ENCODE measurements at regions not wholly inside any gene's neighbourhood (a gene's known extent, or its start where the extent isn't known, plus 50 kb on each side); places are given as distances from the start of the nearest gene placed in this dataset.
"Not testable (repeated sequence)": the region's sequence is repeated elsewhere in the genome, so short reads cannot be mapped to it uniquely, and the experiment has no call there.

- no peak overlapping the region for H3K27ac Mint-ChIP-seq (ENCODE audit: unreplicated experiment)
- no peaks in the 10 kb centered on the region for H3K36me3 Mint-ChIP-seq (ENCODE audit: low read depth, unreplicated experiment)
- H3K4me3 Mint-ChIP-seq (ENCODE audit: unreplicated experiment): no peak overlapping the region
- TF ChIP-seq CTCF (IDR thresholded peaks at IDR 0.05; ENCODE audit: unreplicated experiment): no peak
- H3K27me3 Mint-ChIP-seq (ENCODE audit: unreplicated experiment): no peaks in the 10 kb centered on the region
- no peaks in the 10 kb centered on the region for H3K4me1 Mint-ChIP-seq (ENCODE audit: unreplicated experiment)
- DNase-seq (ENCODE audit: low spot score): no peak
- H3K9me3 Mint-ChIP-seq (ENCODE audit: unreplicated experiment): no peaks in the 10 kb centered on the region
Measured at GRCh38 chr4:32931475-32931874, 2211.3 kb downstream of the PCDH7 start.

GRCh38 chr4:32932156-32932555, 2212.0 kb downstream of the PCDH7 start:
- H3K36me3 Mint-ChIP-seq (ENCODE audit: low read depth, unreplicated experiment): no peaks in the 10 kb centered on the region
- no peak for DNase-seq (ENCODE audit: low spot score)
- H3K27ac Mint-ChIP-seq (ENCODE audit: unreplicated experiment): no peak overlapping the region
- H3K27me3 Mint-ChIP-seq (ENCODE audit: unreplicated experiment): no peaks in the 10 kb centered on the region
- no peak for TF ChIP-seq CTCF (IDR thresholded peaks at IDR 0.05; ENCODE audit: unreplicated experiment)
- H3K4me1 Mint-ChIP-seq (ENCODE audit: unreplicated experiment): no peaks in the 10 kb centered on the region
- no peaks in the 10 kb centered on the region for H3K9me3 Mint-ChIP-seq (ENCODE audit: unreplicated experiment)
- H3K4me3 Mint-ChIP-seq (ENCODE audit: unreplicated experiment): no peak overlapping the region

GRCh38 chr4:32939222-32939621, 2219.1 kb downstream of the PCDH7 start:
- not testable (repeated sequence) for H3K4me1 Mint-ChIP-seq (ENCODE audit: unreplicated experiment); H3K9me3 Mint-ChIP-seq (ENCODE audit: unreplicated experiment); H3K27ac Mint-ChIP-seq (ENCODE audit: unreplicated experiment); DNase-seq (ENCODE audit: low spot score); H3K4me3 Mint-ChIP-seq (ENCODE audit: unreplicated experiment); H3K36me3 Mint-ChIP-seq (ENCODE audit: low read depth, unreplicated experiment); H3K27me3 Mint-ChIP-seq (ENCODE audit: unreplicated experiment)

GRCh38 chr4:32950866-32951265, 2230.7 kb downstream of the PCDH7 start:
- no peak overlapping the region for H3K4me3 Mint-ChIP-seq (ENCODE audit: unreplicated experiment)
- peaks cover 1% of the 10 kb centered on the region for H3K27me3 Mint-ChIP-seq (ENCODE audit: unreplicated experiment)
- DNase-seq (ENCODE audit: low spot score): no peak
- H3K36me3 Mint-ChIP-seq (ENCODE audit: low read depth, unreplicated experiment): no peaks in the 10 kb centered on the region
- no peaks in the 10 kb centered on the region for H3K9me3 Mint-ChIP-seq (ENCODE audit: unreplicated experiment)
- no peaks in the 10 kb centered on the region for H3K4me1 Mint-ChIP-seq (ENCODE audit: unreplicated experiment)
- no peak overlapping the region for H3K27ac Mint-ChIP-seq (ENCODE audit: unreplicated experiment)
- no peak for TF ChIP-seq CTCF (IDR thresholded peaks at IDR 0.05; ENCODE audit: unreplicated experiment)

GRCh38 chr4:32958586-32958985, 2238.4 kb downstream of the PCDH7 start:
- no peaks in the 10 kb centered on the region for H3K4me1 Mint-ChIP-seq (ENCODE audit: unreplicated experiment)
- no peak overlapping the region for H3K4me3 Mint-ChIP-seq (ENCODE audit: unreplicated experiment)
- H3K9me3 Mint-ChIP-seq (ENCODE audit: unreplicated experiment): no peaks in the 10 kb centered on the region
- no peaks in the 10 kb centered on the region for H3K27me3 Mint-ChIP-seq (ENCODE audit: unreplicated experiment)
- no peak for TF ChIP-seq CTCF (IDR thresholded peaks at IDR 0.05; ENCODE audit: unreplicated experiment)
- H3K36me3 Mint-ChIP-seq (ENCODE audit: low read depth, unreplicated experiment): no peaks in the 10 kb centered on the region
- no peak overlapping the region for H3K27ac Mint-ChIP-seq (ENCODE audit: unreplicated experiment)
- no peak for DNase-seq (ENCODE audit: low spot score)

GRCh38 chr4:32962100-32962499, 2241.9 kb downstream of the PCDH7 start:
- H3K4me1 Mint-ChIP-seq (ENCODE audit: unreplicated experiment): no peaks in the 10 kb centered on the region
- no peaks in the 10 kb centered on the region for H3K27me3 Mint-ChIP-seq (ENCODE audit: unreplicated experiment)
- H3K27ac Mint-ChIP-seq (ENCODE audit: unreplicated experiment): no peak overlapping the region

More at GRCh38 chr4:32962100-32962499, 2241.9 kb downstream of the PCDH7 start:
- TF ChIP-seq CTCF (IDR thresholded peaks at IDR 0.05; ENCODE audit: unreplicated experiment): no peak
- no peak for DNase-seq (ENCODE audit: low spot score)
- Mint-ChIP-seq H3K36me3 (ENCODE audit: low read depth, unreplicated experiment) (no peaks in the 10 kb centered on the region), H3K9me3 (ENCODE audit: unreplicated experiment) (no peaks in the 10 kb centered on the region), H3K4me3 (ENCODE audit: unreplicated experiment) (no peak overlapping the region)

Data from endothelial cell (in vitro differentiated cells).